GM21360 (cell line): ENCODE measurements at regions not wholly inside any gene's neighbourhood (a gene's known extent, or its start where the extent isn't known, plus 50 kb on each side); places are given as distances from the start of the nearest gene placed in this dataset.
A peak's percentile ranks its signal among the peaks of the same experiment; 100 is the strongest.

Experiments
- ATAC-seq: cut with Tn5 transposase; IDR thresholded peaks from one replicate; pipeline ENCODE4 v1.9.1; 2021; ENCODE audit warnings: mild to moderate bottlenecking, moderate library complexity; ENCODE audit not compliant: unreplicated experiment

- ATAC-seq, result peak; percentile 76
Observed at GRCh38 chr18:70491734-70492348, 203.0 kb downstream of the SOCS6 start.

GRCh38 chr18:70489986-70490933 is 201.4 kb downstream of the SOCS6 start:
- peak; percentile 58 for ATAC-seq

GRCh38 chr18:70489571-70489970 is 200.7 kb downstream of the SOCS6 start:
- ATAC-seq, result no peak

GRCh38 chr18:70469916-70470315 is 181.1 kb downstream of the SOCS6 start:
- no peak for ATAC-seq

GRCh38 chr18:70468861-70469547 is 180.2 kb downstream of the SOCS6 start:
- ATAC-seq, result no peak

- ATAC-seq, result peak; percentile 63
Observed at GRCh38 chr18:70464343-70465114, 175.7 kb downstream of the SOCS6 start.

GRCh38 chr18:70463085-70463484 is 174.2 kb downstream of the SOCS6 start:
- ATAC-seq, result no peak

GRCh38 chr18:70462078-70462439 is 173.2 kb downstream of the SOCS6 start:
- no peak for ATAC-seq

GRCh38 chr18:70461323-70462077 is 172.7 kb downstream of the SOCS6 start:
- ATAC-seq, result no peak

GRCh38 chr18:70459731-70460130 is 170.9 kb downstream of the SOCS6 start:
- ATAC-seq, result no peak

GRCh38 chr18:70459251-70459650 is 170.4 kb downstream of the SOCS6 start:
- ATAC-seq, result no peak

GRCh38 chr18:70457788-70458187 is 168.9 kb downstream of the SOCS6 start:
- no peak for ATAC-seq

GRCh38 chr18:70457223-70457622 is 168.4 kb downstream of the SOCS6 start:
- ATAC-seq, result no peak

- no peak for ATAC-seq
Observed at GRCh38 chr18:70456376-70456775, 167.5 kb downstream of the SOCS6 start.

- no peak for ATAC-seq
Observed at GRCh38 chr18:70455731-70456130, 166.9 kb downstream of the SOCS6 start.

GRCh38 chr18:70454704-70455322 is 166.0 kb downstream of the SOCS6 start:
- ATAC-seq, result peak; percentile 83

GRCh38 chr18:70453058-70453775 is 164.4 kb downstream of the SOCS6 start:
- ATAC-seq, result no peak

GRCh38 chr18:70452501-70452900 is 163.7 kb downstream of the SOCS6 start:
- ATAC-seq, result no peak
